ENCODE measurements at regions not wholly inside any gene's neighbourhood (a gene's known extent, or its start where the extent isn't known, plus 50 kb on each side); places are given as distances from the start of the nearest gene placed in this dataset.

- Histone ChIP-seq H3K4me1 (ENCODE audit: insufficient read depth, low read length) (no peaks in the 10 kb centered on the region), H3K36me3 (ENCODE audit: insufficient read depth, low read length) (no peaks in the 10 kb centered on the region), H3K9me3 (ENCODE audit: control insufficient read depth, insufficient read depth, low read length) (no peaks in the 10 kb centered on the region), H3K9ac (ENCODE audit: low read depth, low read length) (no peak overlapping the region)
Observed at GRCh38 chr12:105912882-105913678, 225.7 kb downstream of the NUAK1 start.

GRCh38 chr12:105915997-105916759 lies 222.6 kb downstream of the NUAK1 start:
- Histone ChIP-seq H3K9ac (ENCODE audit: low read depth, low read length) (no peak overlapping the region), H3K36me3 (ENCODE audit: insufficient read depth, low read length) (no peaks in the 10 kb centered on the region), H3K9me3 (ENCODE audit: control insufficient read depth, insufficient read depth, low read length) (no peaks in the 10 kb centered on the region), H3K4me1 (ENCODE audit: insufficient read depth, low read length) (no peaks in the 10 kb centered on the region)

GRCh38 chr12:105916760-105917039 lies 222.1 kb downstream of the NUAK1 start:
- no peaks in the 10 kb centered on the region for H3K4me1 ChIP-seq (ENCODE audit: insufficient read depth, low read length)
- no peak overlapping the region for H3K9ac ChIP-seq (ENCODE audit: low read depth, low read length)
- H3K9me3 ChIP-seq (ENCODE audit: control insufficient read depth, insufficient read depth, low read length) = no peaks in the 10 kb centered on the region
- no peaks in the 10 kb centered on the region for H3K36me3 ChIP-seq (ENCODE audit: insufficient read depth, low read length)

GRCh38 chr12:105920161-105920684 lies 218.5 kb downstream of the NUAK1 start:
- Histone ChIP-seq H3K4me1 (ENCODE audit: insufficient read depth, low read length) (no peaks in the 10 kb centered on the region), H3K36me3 (ENCODE audit: insufficient read depth, low read length) (no peaks in the 10 kb centered on the region), H3K9ac (ENCODE audit: low read depth, low read length) (no peak overlapping the region), H3K9me3 (ENCODE audit: control insufficient read depth, insufficient read depth, low read length) (no peaks in the 10 kb centered on the region)

GRCh38 chr12:105921055-105921454 lies 217.7 kb downstream of the NUAK1 start:
- Histone ChIP-seq H3K4me1 (ENCODE audit: insufficient read depth, low read length) (no peaks in the 10 kb centered on the region), H3K9ac (ENCODE audit: low read depth, low read length) (no peak overlapping the region), H3K36me3 (ENCODE audit: insufficient read depth, low read length) (no peaks in the 10 kb centered on the region), H3K9me3 (ENCODE audit: control insufficient read depth, insufficient read depth, low read length) (no peaks in the 10 kb centered on the region)

- H3K4me1 ChIP-seq (ENCODE audit: insufficient read depth, low read length) = no peaks in the 10 kb centered on the region
- no peak overlapping the region for H3K9ac ChIP-seq (ENCODE audit: low read depth, low read length)
- no peaks in the 10 kb centered on the region for H3K9me3 ChIP-seq (ENCODE audit: control insufficient read depth, insufficient read depth, low read length)
- H3K36me3 ChIP-seq (ENCODE audit: insufficient read depth, low read length) = no peaks in the 10 kb centered on the region
Observed at GRCh38 chr12:105921872-105922669, 216.7 kb downstream of the NUAK1 start.

- Histone ChIP-seq H3K36me3 (ENCODE audit: insufficient read depth, low read length) (no peaks in the 10 kb centered on the region), H3K4me1 (ENCODE audit: insufficient read depth, low read length) (no peaks in the 10 kb centered on the region), H3K9ac (ENCODE audit: low read depth, low read length) (no peak overlapping the region), H3K9me3 (ENCODE audit: control insufficient read depth, insufficient read depth, low read length) (no peaks in the 10 kb centered on the region)
Observed at GRCh38 chr12:105922670-105923102, 216.1 kb downstream of the NUAK1 start.

GRCh38 chr12:105924526-105925208 lies 214.1 kb downstream of the NUAK1 start:
- Histone ChIP-seq H3K9me3 (ENCODE audit: control insufficient read depth, insufficient read depth, low read length) (no peaks in the 10 kb centered on the region), H3K9ac (ENCODE audit: low read depth, low read length) (no peak overlapping the region), H3K4me1 (ENCODE audit: insufficient read depth, low read length) (no peaks in the 10 kb centered on the region), H3K36me3 (ENCODE audit: insufficient read depth, low read length) (no peaks in the 10 kb centered on the region)

- Histone ChIP-seq H3K4me1 (ENCODE audit: insufficient read depth, low read length) (peaks cover 6% of the 10 kb centered on the region; the same call in 1 of the 2 replicates), H3K9me3 (ENCODE audit: control insufficient read depth, insufficient read depth, low read length) (no peaks in the 10 kb centered on the region), H3K9ac (ENCODE audit: low read depth, low read length) (no peak overlapping the region), H3K36me3 (ENCODE audit: insufficient read depth, low read length) (no peaks in the 10 kb centered on the region)
Observed at GRCh38 chr12:105927564-105927963, 211.2 kb downstream of the NUAK1 start.

GRCh38 chr12:105928436-105928835 lies 210.3 kb downstream of the NUAK1 start:
- no peaks in the 10 kb centered on the region for H3K9me3 ChIP-seq (ENCODE audit: control insufficient read depth, insufficient read depth, low read length)
- H3K4me1 ChIP-seq (ENCODE audit: insufficient read depth, low read length) = peaks cover 6% of the 10 kb centered on the region; the same call in 1 of the 2 replicates
- no peaks in the 10 kb centered on the region for H3K36me3 ChIP-seq (ENCODE audit: insufficient read depth, low read length)
- no peak overlapping the region for H3K9ac ChIP-seq (ENCODE audit: low read depth, low read length)

GRCh38 chr12:105929192-105929591 lies 209.6 kb downstream of the NUAK1 start:
- no peaks in the 10 kb centered on the region for H3K9me3 ChIP-seq (ENCODE audit: control insufficient read depth, insufficient read depth, low read length)
- H3K4me1 ChIP-seq (ENCODE audit: insufficient read depth, low read length) = peaks cover 6% of the 10 kb centered on the region; the same call in 1 of the 2 replicates
- no peaks in the 10 kb centered on the region for H3K36me3 ChIP-seq (ENCODE audit: insufficient read depth, low read length)
- H3K9ac ChIP-seq (ENCODE audit: low read depth, low read length) = no peak overlapping the region

- no peak overlapping the region for H3K9ac ChIP-seq (ENCODE audit: low read depth, low read length)
- no peaks in the 10 kb centered on the region for H3K9me3 ChIP-seq (ENCODE audit: control insufficient read depth, insufficient read depth, low read length)
- H3K4me1 ChIP-seq (ENCODE audit: insufficient read depth, low read length) = peaks cover 6% of the 10 kb centered on the region; the same call in 1 of the 2 replicates
- H3K36me3 ChIP-seq (ENCODE audit: insufficient read depth, low read length) = no peaks in the 10 kb centered on the region
Observed at GRCh38 chr12:105930557-105931503, 207.9 kb downstream of the NUAK1 start.

Measured in ES-I3 (cell line).